Neural cell (in vitro differentiated cells): ENCODE measurements at regions not wholly inside any gene's neighbourhood (a gene's known extent, or its start where the extent isn't known, plus 50 kb on each side); places are given as distances from the start of the nearest gene placed in this dataset.

ENCODE experiments used
- H2AFZ ChIP-seq: fragments of 200-600, 300-800 bp; sonication (generic), shearing (Covaris generic); 2 replicates; pipeline ENCODE4 v1.6.0; 2014; ENCODE audit warnings: low read depth, mild to moderate bottlenecking, antibody characterized with exemption, low read length, moderate library complexity
- H3F3A ChIP-seq: fragments of 200-600 bp; shearing (Covaris generic); 2 replicates; pipeline ENCODE4 v1.6.1; 2016; ENCODE audit warnings: mild to moderate bottlenecking, moderate library complexity, mixed read lengths, antibody characterized with exemption, low read length; ENCODE audit not compliant: insufficient read depth, poor library complexity, severe bottlenecking
- H3K27ac ChIP-seq: fragments of 200-600, 300-800 bp; sonication (generic), shearing (Covaris generic); 2 replicates; pipeline ENCODE4 v1.5.1; 2014; ENCODE audit warnings: mild to moderate bottlenecking, low read length, moderate library complexity
- H3K27me3 ChIP-seq: fragments of 300-800, 200-600 bp; sonication (generic), shearing (Covaris generic); 2 replicates; pipeline ENCODE4 v1.6.0; 2014; ENCODE audit warnings: mild to moderate bottlenecking, low read depth, low read length, moderate library complexity; ENCODE audit not compliant: insufficient read depth
- H3K36me3 ChIP-seq: fragments of 300-800, 200-600 bp; sonication (generic), shearing (Covaris generic); 2 replicates; pipeline ENCODE4 v1.5.1; 2014; ENCODE audit warnings: mild to moderate bottlenecking, antibody characterized with exemption, low read length, moderate library complexity; ENCODE audit not compliant: insufficient read depth
- H3K4me2 ChIP-seq: fragments of 300-800, 200-600 bp; sonication (generic), shearing (Covaris generic); 2 replicates; pipeline ENCODE4 v1.6.0; 2014; ENCODE audit warnings: mild to moderate bottlenecking, low read length
- H3K4me3 ChIP-seq: fragments of 300-800, 200-600 bp; sonication (generic), shearing (Covaris generic); 2 replicates; pipeline ENCODE4 v1.5.1; 2014; ENCODE audit warnings: mild to moderate bottlenecking, low read length, moderate library complexity
- H3K79me2 ChIP-seq: fragments of 200-600 bp; shearing (Covaris generic); replicated peaks from 2 replicates; pipeline ENCODE4 v1.6.0; 2014; ENCODE audit warnings: mild to moderate bottlenecking, low read length, moderate library complexity; ENCODE audit not compliant: insufficient read depth
- H3K9ac ChIP-seq: fragments of 300-800, 200-600 bp; sonication (generic), shearing (Covaris generic); 2 replicates; pipeline ENCODE4 v1.6.1; 2016; ENCODE audit warnings: mild to moderate bottlenecking, low read length, mixed read lengths
- H3K9me2 ChIP-seq: fragments of 200-600 bp; shearing (Covaris generic); 2 replicates; pipeline ENCODE4 v1.6.1; 2016; ENCODE audit warnings: mild to moderate bottlenecking, low read length, mixed read lengths; ENCODE audit not compliant: insufficient read depth
- H3K9me3 ChIP-seq: fragments of 200-600, 300-800 bp; sonication (generic), shearing (Covaris generic); 2 replicates; pipeline ENCODE4 v1.6.1; 2016; ENCODE audit warnings: mild to moderate bottlenecking, mixed run types, low read length, moderate library complexity, mixed read lengths
- H4K20me1 ChIP-seq: fragments of 200-600 bp; shearing (Covaris generic); 2 replicates; pipeline ENCODE4 v1.6.1; 2016; ENCODE audit warnings: mild to moderate bottlenecking, mixed run types; ENCODE audit not compliant: insufficient read depth
- CTCF ChIP-seq: fragments of 450-650 bp; IDR thresholded peaks from 2 replicates; pipeline ENCODE4 v1.5.1; 2014; ENCODE audit warnings: antibody characterized with exemption, mild to moderate bottlenecking, moderate library complexity; ENCODE audit not compliant: poor library complexity, severe bottlenecking
- EP300 ChIP-seq: fragments of 450-650 bp; conservative IDR thresholded peaks from 2 replicates; pipeline ENCODE4 v1.6.1; 2014; ENCODE audit warnings: antibody characterized with exemption, mild to moderate bottlenecking, moderate library complexity; ENCODE audit not compliant: poor library complexity, severe bottlenecking
- EZH2 ChIP-seq: fragments of 200-600, 300-800 bp; shearing (Covaris generic), sonication (generic); IDR thresholded peaks from 2 replicates; pipeline ENCODE4 v1.6.1; 2014; ENCODE audit warnings: antibody characterized with exemption, low read length, borderline replicate concordance, mild to moderate bottlenecking; ENCODE audit not compliant: insufficient read depth, poor library complexity, severe bottlenecking
- MXI1 ChIP-seq: fragments of 450-650 bp; conservative IDR thresholded peaks from 2 replicates; pipeline ENCODE4 v1.6.1; 2014; ENCODE audit warnings: antibody characterized with exemption, mild to moderate bottlenecking; ENCODE audit not compliant: poor library complexity, severe bottlenecking
- POLR2AphosphoS5 ChIP-seq: IDR thresholded peaks from 2 replicates; pipeline ENCODE4 v1.6.1; 2012
- RAD21 ChIP-seq: fragments of 450-650 bp; conservative IDR thresholded peaks from 2 replicates; pipeline ENCODE4 v1.6.1; 2014; ENCODE audit warnings: antibody characterized with exemption, mild to moderate bottlenecking, moderate library complexity
- REST ChIP-seq: IDR thresholded peaks from 2 replicates; pipeline ENCODE4 v1.6.1; 2012; ENCODE audit warnings: borderline replicate concordance
- SMC3 ChIP-seq: fragments of 450-650 bp; conservative IDR thresholded peaks from 2 replicates; pipeline ENCODE4 v1.6.1; 2014; ENCODE audit warnings: antibody characterized with exemption, mild to moderate bottlenecking, moderate library complexity; ENCODE audit not compliant: poor library complexity
- TAF1 ChIP-seq: IDR thresholded peaks from 2 replicates; pipeline ENCODE4 v1.6.1; 2012; ENCODE audit warnings: low read depth

- Histone ChIP-seq H3K4me2 (no peak overlapping the region), H3K9me2 (no peaks in the 10 kb centered on the region), H3K36me3 (no peaks in the 10 kb centered on the region), H3K4me3 (no peak overlapping the region), H4K20me1 (no peaks in the 10 kb centered on the region), H3K27ac (no peak overlapping the region), H3K27me3 (no peaks in the 10 kb centered on the region), H3K79me2 (no peaks in the 10 kb centered on the region), H3F3A (no peaks in the 10 kb centered on the region), H3K9ac (no peak overlapping the region), H3K9me3 (no peaks in the 10 kb centered on the region), H2AFZ (no peak overlapping the region)
- TF ChIP-seq EP300 = no peak
- TF ChIP-seq CTCF = no peak
- no peak for TF ChIP-seq REST
- TF ChIP-seq MXI1 = no peak
- no peak for TF ChIP-seq RAD21
- no peak for TF ChIP-seq EZH2
- no peak for TF ChIP-seq TAF1
- TF ChIP-seq POLR2AphosphoS5 = no peak
- TF ChIP-seq SMC3 = no peak
Observed at GRCh38 chr1:104460880-104461279, 711.2 kb downstream of the AMY1C start.

- Histone ChIP-seq H3K27me3 (no peaks in the 10 kb centered on the region), H3K9ac (no peak overlapping the region), H3F3A (no peaks in the 10 kb centered on the region), H3K9me3 (peaks cover 3% of the 10 kb centered on the region), H3K79me2 (no peaks in the 10 kb centered on the region), H3K9me2 (no peaks in the 10 kb centered on the region), H3K36me3 (no peaks in the 10 kb centered on the region), H3K4me2 (no peak overlapping the region), H3K4me3 (no peak overlapping the region), H4K20me1 (no peaks in the 10 kb centered on the region), H3K27ac (no peak overlapping the region), H2AFZ (no peak overlapping the region)
- TF ChIP-seq EZH2 = no peak
- no peak for TF ChIP-seq MXI1
- TF ChIP-seq SMC3 = no peak
- TF ChIP-seq TAF1 = no peak
- no peak for TF ChIP-seq EP300
- TF ChIP-seq POLR2AphosphoS5 = no peak
- no peak for TF ChIP-seq RAD21
- TF ChIP-seq REST = no peak
- no peak for TF ChIP-seq CTCF
Observed at GRCh38 chr1:104463126-104463697, 713.5 kb downstream of the AMY1C start.
